ENCODE measurements at regions not wholly inside any gene's neighbourhood (a gene's known extent, or its start where the extent isn't known, plus 50 kb on each side); places are given as distances from the start of the nearest gene placed in this dataset.

DNA sequence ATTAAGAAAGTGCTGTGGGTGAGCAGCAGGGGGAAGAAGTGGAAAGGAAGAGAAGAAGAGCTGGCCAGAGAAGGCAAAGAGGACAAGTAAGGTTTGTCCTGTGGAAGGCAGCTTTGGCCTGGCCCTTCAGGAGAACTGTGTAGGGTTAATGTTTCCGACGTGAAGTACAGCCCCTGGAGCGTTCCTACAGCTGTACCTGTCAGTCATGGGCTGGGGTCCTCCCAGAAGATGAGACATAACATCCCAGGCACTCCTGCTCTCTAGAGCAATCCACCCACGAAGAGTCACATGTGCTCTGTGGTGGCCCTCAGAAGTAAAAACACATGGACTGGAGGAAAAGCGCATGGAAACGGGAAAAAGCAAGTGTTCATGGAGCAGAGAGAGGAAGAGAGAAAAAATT is 237.4 kb downstream of the CAAP1 start:
- TF ChIP-seq GATA2 (IDR thresholded peaks at IDR 0.05; ENCODE audit: low read depth, low read length) (no peak), GATA3 (IDR thresholded peaks at IDR 0.05; ENCODE audit: low read depth, low read length) (no peak)
